DND-41 (cell line): ENCODE measurements at regions not wholly inside any gene's neighbourhood (a gene's known extent, or its start where the extent isn't known, plus 50 kb on each side); places are given as distances from the start of the nearest gene placed in this dataset.

ENCODE experiments used
- ATAC-seq: fragments of 200-7000 bp; cut with Tn5 transposase; 3 replicates; pipeline ENCODE4 v1.9.1; 2021; ENCODE audit warnings: low read depth; ENCODE audit not compliant: insufficient read depth
- DNase-seq: peaks from one replicate; pipeline ENCODE4 v3.0.0-alpha.2; 2020
- H2AFZ ChIP-seq: 2 replicates; pipeline ENCODE4 v1.6.0; 2012; ENCODE audit warnings: low read depth, low read length
- H3K27ac ChIP-seq: 2 replicates; pipeline ENCODE4 v1.5.1; 2012; ENCODE audit warnings: low read length, inconsistent platforms
- H3K27me3 ChIP-seq: fragments of 200-600 bp; sonication (generic); 2 replicates; pipeline ENCODE4 v1.6.0; 2012; ENCODE audit warnings: low read length, mild to moderate bottlenecking, inconsistent platforms; ENCODE audit not compliant: insufficient read depth, poor library complexity
- H3K36me3 ChIP-seq: 2 replicates; pipeline ENCODE4 v1.5.1; 2012; ENCODE audit warnings: low read length, inconsistent platforms; ENCODE audit not compliant: insufficient read depth
- H3K4me1 ChIP-seq: 2 replicates; pipeline ENCODE4 v1.5.1; 2012; ENCODE audit warnings: mild to moderate bottlenecking, low read length; ENCODE audit not compliant: insufficient read depth
- H3K4me2 ChIP-seq: 2 replicates; pipeline ENCODE4 v1.6.0; 2012; ENCODE audit warnings: mild to moderate bottlenecking, moderate library complexity, low read length, inconsistent platforms; ENCODE audit not compliant: insufficient read depth
- H3K4me3 ChIP-seq, 2 experiments: fragments of 200-600 bp in 1 of 2; shearing (Covaris generic) in 1 of 2; 2 replicates each; pipeline ENCODE4 v1.5.1; 2012 to 2016; ENCODE audit warnings: inconsistent platforms in 2 of 2, low read length in 2 of 2, mild to moderate bottlenecking in 2 of 2, low read depth in 1 of 2, moderate library complexity in 1 of 2
- H3K79me2 ChIP-seq: 2 replicates; pipeline ENCODE4 v1.6.0; 2012; ENCODE audit warnings: low read length, inconsistent platforms; ENCODE audit not compliant: insufficient read depth
- H3K9ac ChIP-seq: 2 replicates; pipeline ENCODE4 v1.6.0; 2012; ENCODE audit warnings: low read depth, mild to moderate bottlenecking, inconsistent platforms, low read length, moderate library complexity
- H3K9me3 ChIP-seq: 2 replicates; pipeline ENCODE4 v1.5.1; 2012; ENCODE audit warnings: low read length, moderate library complexity, mild to moderate bottlenecking, inconsistent platforms; ENCODE audit not compliant: insufficient read depth, severe bottlenecking
- H4K20me1 ChIP-seq: 2 replicates; pipeline ENCODE4 v1.6.0; 2012; ENCODE audit warnings: low read length; ENCODE audit not compliant: insufficient read depth
- EZH2 ChIP-seq: IDR thresholded peaks from 3 replicates; pipeline ENCODE4 v1.6.1; 2012; ENCODE audit warnings: borderline replicate concordance, low read depth, mild to moderate bottlenecking, moderate library complexity, low read length, inconsistent platforms; ENCODE audit not compliant: severe bottlenecking
- TF ChIP-seq, protein P1 (sequence below): IDR thresholded peaks from 2 replicates; pipeline ENCODE4 v1.5.1; 2012; ENCODE audit warnings: borderline replicate concordance, low read length, moderate library complexity, mild to moderate bottlenecking; ENCODE audit not compliant: poor library complexity, severe bottlenecking; ENCODE audit errors: extremely low read depth

DNA sequence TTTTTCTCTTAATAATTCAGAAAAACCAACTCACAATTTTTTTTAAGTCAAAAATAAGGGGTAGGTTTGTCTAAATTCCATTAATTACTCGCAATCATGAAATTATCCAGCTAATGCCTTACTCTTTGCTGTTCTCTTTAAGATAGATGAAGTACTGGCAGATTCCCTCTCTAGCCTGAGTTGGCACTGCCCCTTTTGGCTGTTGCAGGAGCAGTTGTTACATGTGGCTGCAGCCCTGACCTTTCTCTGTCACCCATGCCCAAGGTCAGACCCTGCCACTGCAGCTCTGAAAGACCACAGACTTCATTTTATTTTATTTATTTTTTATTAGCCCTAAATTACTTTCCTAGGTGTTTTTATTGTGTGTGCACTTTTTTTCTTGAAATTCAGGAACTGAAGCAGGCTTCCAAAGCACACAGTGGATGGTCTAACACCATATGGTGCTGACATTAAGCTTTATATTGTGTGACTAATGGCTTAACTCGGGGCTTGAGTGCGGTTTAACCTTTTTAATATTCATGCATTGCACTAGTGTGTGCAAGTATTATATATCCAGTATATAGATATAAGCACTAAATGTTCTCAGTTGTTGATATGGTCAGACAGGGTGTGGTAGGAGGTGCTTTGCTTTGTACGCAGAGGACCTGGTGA, 313.0 kb downstream of the CDH2 start:
- Histone ChIP-seq H3K27me3 (no peaks in the 10 kb centered on the region), H3K27ac (no peak overlapping the region), H3K79me2 (no peaks in the 10 kb centered on the region), H2AFZ (no peak overlapping the region), H3K9me3 (no peaks in the 10 kb centered on the region), H3K4me3 (no peak overlapping the region), H3K36me3 (no peaks in the 10 kb centered on the region), H3K9ac (no peak overlapping the region), H4K20me1 (no peaks in the 10 kb centered on the region), H3K4me2 (no peak overlapping the region), H3K4me1 (peaks cover 25% of the 10 kb centered on the region)
- ATAC-seq (no peak), DNase-seq (no peak)
- TF ChIP-seq, protein P1, sequence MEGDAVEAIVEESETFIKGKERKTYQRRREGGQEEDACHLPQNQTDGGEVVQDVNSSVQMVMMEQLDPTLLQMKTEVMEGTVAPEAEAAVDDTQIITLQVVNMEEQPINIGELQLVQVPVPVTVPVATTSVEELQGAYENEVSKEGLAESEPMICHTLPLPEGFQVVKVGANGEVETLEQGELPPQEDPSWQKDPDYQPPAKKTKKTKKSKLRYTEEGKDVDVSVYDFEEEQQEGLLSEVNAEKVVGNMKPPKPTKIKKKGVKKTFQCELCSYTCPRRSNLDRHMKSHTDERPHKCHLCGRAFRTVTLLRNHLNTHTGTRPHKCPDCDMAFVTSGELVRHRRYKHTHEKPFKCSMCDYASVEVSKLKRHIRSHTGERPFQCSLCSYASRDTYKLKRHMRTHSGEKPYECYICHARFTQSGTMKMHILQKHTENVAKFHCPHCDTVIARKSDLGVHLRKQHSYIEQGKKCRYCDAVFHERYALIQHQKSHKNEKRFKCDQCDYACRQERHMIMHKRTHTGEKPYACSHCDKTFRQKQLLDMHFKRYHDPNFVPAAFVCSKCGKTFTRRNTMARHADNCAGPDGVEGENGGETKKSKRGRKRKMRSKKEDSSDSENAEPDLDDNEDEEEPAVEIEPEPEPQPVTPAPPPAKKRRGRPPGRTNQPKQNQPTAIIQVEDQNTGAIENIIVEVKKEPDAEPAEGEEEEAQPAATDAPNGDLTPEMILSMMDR: no peak
- no peak for TF ChIP-seq EZH2

DNA sequence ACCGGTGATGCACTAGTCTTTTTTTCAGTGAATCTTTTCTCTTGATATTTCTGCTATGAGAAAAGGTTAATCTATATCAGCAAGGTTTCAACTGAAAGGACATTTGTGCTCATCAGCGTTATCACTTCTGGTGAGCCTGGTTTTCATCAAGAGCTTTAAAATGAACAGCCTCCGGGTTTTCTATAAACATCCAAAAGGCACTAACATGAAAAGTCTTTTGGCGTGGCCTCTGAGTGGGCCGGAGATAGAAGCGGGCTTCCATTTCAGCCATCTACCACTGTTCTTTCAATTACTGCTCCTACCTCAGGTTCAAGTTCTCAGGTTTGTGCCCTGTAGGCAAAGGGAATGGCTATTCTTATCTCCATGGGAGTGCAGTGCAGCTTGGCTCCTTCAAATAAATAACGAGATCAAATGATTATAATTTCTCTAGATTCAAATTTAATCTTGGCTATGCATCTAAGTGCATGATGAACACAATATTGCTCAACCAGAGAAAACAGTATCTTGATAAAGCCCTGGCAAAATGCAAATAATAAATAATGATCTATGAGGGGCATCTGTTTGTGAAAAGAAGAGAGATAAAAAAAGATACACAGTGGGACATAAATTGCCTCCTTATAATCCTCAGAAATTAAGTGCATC, 314.8 kb downstream of the CDH2 start:
- H3K4me1 ChIP-seq: peaks cover 25% of the 10 kb centered on the region
- H3K36me3 ChIP-seq: no peaks in the 10 kb centered on the region
- DNase-seq: no peak
- H3K27me3 ChIP-seq: no peaks in the 10 kb centered on the region
- no peak overlapping the region for H3K4me2 ChIP-seq
- H4K20me1 ChIP-seq: no peaks in the 10 kb centered on the region
- H3K9me3 ChIP-seq: no peaks in the 10 kb centered on the region
- H3K79me2 ChIP-seq: no peaks in the 10 kb centered on the region
- no peak overlapping the region for H3K4me3 ChIP-seq
- ATAC-seq: no peak
- no peak overlapping the region for H2AFZ ChIP-seq
- TF ChIP-seq, protein P1: no peak
- no peak for TF ChIP-seq EZH2
- no peak overlapping the region for H3K9ac ChIP-seq
- H3K27ac ChIP-seq: no peak overlapping the region

DNA sequence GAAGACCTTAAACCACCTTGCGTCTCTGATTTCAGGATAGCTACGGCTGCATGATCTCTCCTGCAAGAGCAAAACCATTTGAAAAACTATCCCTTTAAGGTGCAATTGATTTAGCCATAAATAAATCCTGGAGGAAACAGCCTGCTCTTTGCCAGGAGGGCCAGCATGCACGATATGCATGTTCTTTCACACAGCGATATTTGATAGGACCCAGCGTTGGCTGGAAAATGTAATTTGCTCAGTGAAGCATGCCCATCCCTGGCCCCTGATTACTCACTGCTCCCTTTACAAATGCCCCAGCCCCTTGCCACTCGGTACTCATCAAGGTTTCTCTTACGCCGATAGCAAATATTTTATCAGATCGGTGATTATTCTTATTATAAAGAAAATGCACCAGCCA, 315.4 kb downstream of the CDH2 start:
- Histone ChIP-seq H3K79me2 (no peaks in the 10 kb centered on the region), H3K4me1 (peaks cover 25% of the 10 kb centered on the region), H3K9ac (no peak overlapping the region), H4K20me1 (no peaks in the 10 kb centered on the region), H3K4me2 (0 out of 2 replicates have a peak overlapping the region, but pooled peaks have one; percentile 50), H3K27me3 (no peaks in the 10 kb centered on the region), H3K9me3 (no peaks in the 10 kb centered on the region), H3K27ac (0 out of 2 replicates have a peak overlapping the region, but pooled peaks have one; percentile 27), H3K4me3 (no peak overlapping the region), H3K36me3 (no peaks in the 10 kb centered on the region), H2AFZ (no peak overlapping the region)
- DNase-seq (no peak), ATAC-seq (no peak)
- TF ChIP-seq EZH2: no peak
- TF ChIP-seq, protein P1: no peak
